CD4-positive, alpha-beta T cell treated with Interleukin-21 for 1 hour (primary cell): ENCODE measurements at regions not wholly inside any gene's neighbourhood (a gene's known extent, or its start where the extent isn't known, plus 50 kb on each side); places are given as distances from the start of the nearest gene placed in this dataset.
"Not testable (repeated sequence)": the region's sequence is repeated elsewhere in the genome, so short reads cannot be mapped to it uniquely, and the experiment has no call there.

Experiments
- DNase-seq: peaks from one replicate; pipeline ENCODE4 v3.0.0-alpha.2; 2020

DNA sequence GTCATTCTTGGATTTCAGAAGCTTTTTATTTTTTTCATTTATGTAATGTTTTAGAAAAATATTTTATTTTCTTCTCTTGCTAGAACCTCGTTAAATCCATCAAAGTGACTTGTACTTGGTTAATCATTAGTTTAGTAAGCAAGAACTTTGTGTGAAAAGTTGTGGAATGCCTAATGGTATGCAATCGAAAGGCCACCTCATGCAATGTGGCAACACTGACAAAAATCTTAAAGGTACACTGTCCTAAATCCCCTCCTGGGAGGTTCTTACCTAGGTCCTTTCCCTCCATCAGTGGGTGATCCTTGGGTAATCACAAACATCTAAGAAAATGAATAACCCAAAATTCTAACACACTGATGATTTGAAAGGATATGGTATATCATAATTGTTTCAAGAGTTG is 304.2 kb downstream of the DNAH5 start:
- no peak for DNase-seq

DNA sequence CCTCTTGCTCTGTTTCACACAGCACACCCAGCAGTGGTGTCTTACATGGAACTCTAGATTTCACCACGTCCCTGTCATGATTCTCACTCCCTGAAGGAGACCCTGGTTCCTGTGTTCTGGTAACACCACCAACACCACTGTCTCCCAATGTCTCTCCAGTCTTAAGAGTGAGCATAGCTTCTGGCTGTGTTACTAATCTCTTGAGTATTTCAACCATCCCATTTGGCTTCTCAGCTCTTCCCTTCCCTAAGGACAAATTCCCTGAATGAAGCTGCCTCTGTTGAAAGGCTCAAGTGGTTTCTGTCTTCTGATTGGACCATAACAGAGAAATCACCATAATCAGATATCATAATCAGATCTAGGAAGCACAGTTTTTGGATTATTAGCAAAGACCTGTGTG is 311.8 kb downstream of the DNAH5 start:
- DNase-seq, result no peak

DNA sequence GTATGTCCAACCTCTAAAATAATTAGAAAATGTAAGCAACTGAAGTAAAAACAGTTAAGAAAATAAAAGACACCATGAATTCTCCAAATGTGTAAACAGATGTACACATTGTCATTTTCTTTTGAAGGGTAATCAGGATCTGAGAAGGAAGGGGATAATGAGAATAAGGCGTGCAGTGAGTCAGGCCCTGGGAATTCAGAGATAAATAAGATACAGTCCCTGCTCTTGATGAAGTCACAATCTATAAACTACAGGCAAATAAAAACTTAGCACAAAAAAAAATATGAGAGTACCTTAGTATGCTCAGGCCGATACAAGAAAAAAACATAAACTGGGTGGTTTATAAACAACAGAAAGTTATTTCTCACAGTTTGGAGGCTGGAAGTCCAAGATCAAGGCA is 315.3 kb downstream of the DNAH5 start:
- DNase-seq, result no peak

- no peak for DNase-seq
Observed at GRCh38 chr5:13627673-13628454, 316.6 kb downstream of the DNAH5 start.

DNA sequence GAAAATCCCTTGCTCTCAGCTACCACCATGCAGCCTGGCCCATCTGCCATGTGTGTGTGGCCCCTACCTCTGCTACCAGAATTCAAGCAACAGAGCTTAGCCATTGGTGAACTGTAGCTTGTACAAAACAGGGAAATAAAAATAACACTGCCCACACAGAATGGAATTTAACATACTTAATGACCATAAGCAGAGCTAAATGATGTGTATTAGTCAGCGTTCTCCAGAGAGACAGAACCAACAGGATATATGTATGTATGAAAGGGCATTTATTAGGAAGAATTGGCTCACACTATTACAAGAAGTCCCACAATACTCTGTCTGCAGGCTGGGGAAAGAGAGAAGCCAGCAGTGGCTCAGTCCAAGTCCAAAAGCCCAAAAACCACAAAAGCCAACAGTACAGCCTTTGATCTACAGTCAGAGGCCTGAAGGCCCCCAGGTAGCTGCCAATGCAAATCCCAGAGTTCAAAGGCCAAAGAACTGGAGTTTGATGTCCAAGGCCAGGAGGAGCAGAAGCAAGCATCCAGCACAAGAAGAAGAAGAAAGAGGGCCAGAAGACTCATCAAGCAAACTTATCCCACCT is 318.8 kb downstream of the DNAH5 start:
- no peak for DNase-seq

DNA sequence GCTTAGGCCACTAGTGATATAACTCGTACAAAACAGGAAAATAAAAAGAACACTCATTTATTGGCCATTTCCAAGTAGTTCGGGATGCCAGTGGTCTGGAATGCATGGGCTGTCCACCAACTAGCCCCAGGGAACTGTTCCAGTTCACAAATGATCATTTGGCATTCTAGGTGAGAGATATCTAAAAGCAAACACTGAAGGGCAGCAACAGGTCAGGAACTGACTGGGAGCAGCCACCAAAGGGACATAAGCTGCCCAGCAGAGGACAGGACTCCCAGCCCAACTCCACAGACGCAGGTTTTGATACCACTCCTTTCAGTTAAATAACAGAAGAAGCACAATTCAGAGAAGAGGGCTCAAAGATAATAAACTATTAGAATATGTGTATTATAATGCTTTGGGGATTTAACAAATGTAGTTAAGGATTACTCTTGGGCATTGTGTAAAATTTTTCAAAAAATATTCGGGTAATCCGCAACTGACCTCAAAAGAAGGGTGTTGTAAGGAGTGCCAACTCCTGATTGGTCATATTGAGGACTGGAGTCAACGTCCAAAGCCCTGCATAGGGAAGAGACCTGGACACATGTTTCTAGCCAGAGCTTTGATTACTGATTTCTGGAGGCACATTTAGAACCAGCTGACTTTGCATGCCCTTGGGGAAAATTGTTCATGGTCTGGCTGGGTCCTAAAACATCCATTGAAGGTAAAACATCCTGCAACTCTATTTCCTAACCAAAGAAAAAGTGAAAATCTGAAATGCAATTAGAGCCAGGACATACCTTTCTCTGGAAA is 320.0 kb downstream of the DNAH5 start:
- DNase-seq, result no peak

GRCh38 chr5:13613621-13614020 is 330.9 kb downstream of the DNAH5 start:
- DNase-seq, result no peak

DNA sequence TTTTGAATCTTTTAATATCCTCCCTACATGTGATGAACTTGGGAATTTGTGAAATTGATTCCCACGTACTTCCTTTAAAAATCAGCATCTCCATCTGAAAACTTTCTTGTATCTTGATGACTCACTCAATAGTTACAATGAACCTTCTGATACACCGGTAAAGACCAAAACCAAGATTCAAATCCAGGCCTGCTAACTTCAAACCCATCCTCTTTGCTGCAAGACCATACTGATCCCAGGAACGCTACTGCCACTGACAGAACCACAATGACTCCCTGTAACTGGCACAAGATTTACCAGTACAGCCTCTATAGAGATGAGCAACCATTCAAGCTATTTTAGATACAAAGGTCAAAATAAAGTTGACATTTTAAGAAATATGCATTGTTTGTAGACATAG is 332.9 kb downstream of the DNAH5 start:
- DNase-seq, result no peak

GRCh38 chr5:13609504-13609903 is 335.0 kb downstream of the DNAH5 start:
- DNase-seq, result no peak

GRCh38 chr5:13606051-13606450 is 338.4 kb downstream of the DNAH5 start:
- DNase-seq, result no peak

- DNase-seq, result no peak
Observed at GRCh38 chr5:13601112-13601511, 343.4 kb downstream of the DNAH5 start.

DNA sequence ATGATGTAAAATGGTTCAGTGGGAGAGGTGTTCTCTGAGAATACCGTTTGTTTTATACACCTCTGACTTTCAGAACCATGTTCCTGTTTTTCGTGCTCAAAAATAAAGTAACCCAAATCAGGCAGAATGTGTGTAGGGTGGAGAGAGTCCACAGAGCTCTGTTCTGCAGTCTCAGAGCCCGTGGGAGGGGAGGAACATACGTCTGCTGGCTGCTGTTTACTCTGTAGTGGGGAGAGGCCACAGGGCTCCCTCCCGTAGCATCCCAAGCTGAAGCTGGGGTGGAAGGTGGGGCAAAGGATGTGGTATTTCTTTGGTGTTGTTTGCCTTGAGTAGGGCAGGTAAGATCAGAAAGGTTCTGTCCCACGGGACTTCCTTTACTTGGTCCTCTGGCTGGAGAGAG is 348.5 kb downstream of the DNAH5 start:
- DNase-seq, result no peak

DNA sequence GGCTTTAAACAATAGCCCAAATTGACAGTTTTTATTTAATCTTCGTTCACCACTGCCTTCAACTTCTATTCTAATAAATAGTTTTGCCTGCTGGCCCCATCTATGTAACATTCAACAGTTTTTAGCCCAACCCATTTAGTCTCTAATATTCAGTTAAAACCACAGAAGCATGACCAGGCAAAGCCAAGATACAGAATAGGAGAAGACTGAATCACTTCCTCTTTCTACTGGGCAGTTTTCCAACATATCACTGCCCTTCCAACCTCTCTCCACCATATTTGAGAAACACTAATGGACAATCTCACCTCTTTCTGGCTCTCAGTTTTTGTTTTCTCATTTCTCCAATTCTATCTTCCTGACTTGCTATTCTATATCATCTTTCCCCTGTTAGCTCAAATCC is 352.9 kb downstream of the DNAH5 start:
- DNase-seq, result no peak

GRCh38 chr5:13585324-13585723 is 359.2 kb downstream of the DNAH5 start:
- no peak for DNase-seq

- no peak for DNase-seq
Observed at GRCh38 chr5:13581914-13582313, 362.6 kb downstream of the DNAH5 start.

GRCh38 chr5:13581132-13581531 is 363.4 kb downstream of the DNAH5 start:
- DNase-seq, result no peak

- DNase-seq, result no peak
Observed at GRCh38 chr5:13580058-13580457, 364.4 kb downstream of the DNAH5 start.

DNA sequence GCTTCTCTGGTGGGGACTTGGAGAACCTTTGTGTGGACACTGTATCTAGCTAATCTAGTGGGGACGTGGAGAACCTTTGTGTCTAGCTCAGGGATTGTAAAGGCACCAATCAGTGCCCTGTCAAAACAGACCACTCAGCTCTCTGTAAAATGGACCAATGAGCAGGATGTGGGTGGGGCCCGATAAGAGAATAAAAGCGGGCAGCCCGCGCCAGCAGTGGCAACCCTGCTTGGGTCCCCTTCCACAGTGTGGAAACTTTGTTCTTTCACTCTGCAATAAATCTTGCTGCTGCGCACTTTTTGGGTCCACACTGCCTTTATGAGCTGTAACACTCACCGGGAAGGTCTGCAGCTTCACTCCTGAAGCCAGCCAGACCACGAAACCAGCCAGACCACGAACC is 365.4 kb downstream of the DNAH5 start:
- DNase-seq, result not testable (repeated sequence)

GRCh38 chr5:13578311-13579039 is 366.0 kb downstream of the DNAH5 start:
- not testable (repeated sequence) for DNase-seq

DNA sequence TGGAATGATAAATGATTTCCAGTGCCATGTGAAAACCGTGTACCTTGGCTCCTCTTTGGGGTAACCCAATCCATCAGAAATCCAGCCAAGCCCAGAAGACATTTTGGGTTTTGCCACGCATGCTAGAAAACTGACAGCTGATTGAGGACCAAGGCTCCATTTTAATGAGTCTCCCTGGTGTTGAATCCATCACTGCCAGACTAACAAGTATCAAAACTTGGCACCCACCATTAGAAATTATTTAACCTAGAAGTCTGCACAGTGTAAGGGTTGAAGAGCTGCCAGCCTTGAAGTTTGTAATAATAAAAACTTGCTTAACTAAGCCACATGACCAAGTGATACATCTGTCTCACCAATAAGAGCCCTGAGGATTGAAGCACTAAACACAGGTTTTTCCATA is 369.9 kb downstream of the DNAH5 start:
- DNase-seq, result no peak

GRCh38 chr5:13572163-13572562 is 372.3 kb downstream of the DNAH5 start:
- no peak for DNase-seq

- DNase-seq, result no peak
Observed at GRCh38 chr5:13569090-13569715, 375.3 kb downstream of the DNAH5 start.

DNA sequence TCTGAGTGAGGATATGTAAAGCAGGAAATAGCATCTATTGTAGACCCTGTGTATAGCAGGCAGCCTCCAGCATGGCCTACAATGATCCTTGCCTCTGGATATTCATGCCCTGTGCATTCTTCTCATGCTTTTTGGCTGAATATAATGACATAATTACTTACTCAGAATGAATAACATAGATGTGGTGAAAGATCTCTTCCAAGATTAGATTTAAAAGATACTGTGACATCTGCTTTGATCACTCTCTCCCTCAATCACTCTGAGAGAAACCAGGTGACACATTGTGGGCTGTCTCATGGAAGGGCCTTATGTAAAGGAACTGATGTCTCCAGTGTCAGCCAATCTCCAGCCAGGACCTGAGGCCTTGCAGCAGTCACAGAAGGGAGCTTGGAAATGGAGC is 376.7 kb downstream of the DNAH5 start:
- no peak for DNase-seq
